ENCODE measurements at regions not wholly inside any gene's neighbourhood (a gene's known extent, or its start where the extent isn't known, plus 50 kb on each side); places are given as distances from the start of the nearest gene placed in this dataset.
"Not testable (repeated sequence)": the region's sequence is repeated elsewhere in the genome, so short reads cannot be mapped to it uniquely, and the experiment has no call there.

DNA sequence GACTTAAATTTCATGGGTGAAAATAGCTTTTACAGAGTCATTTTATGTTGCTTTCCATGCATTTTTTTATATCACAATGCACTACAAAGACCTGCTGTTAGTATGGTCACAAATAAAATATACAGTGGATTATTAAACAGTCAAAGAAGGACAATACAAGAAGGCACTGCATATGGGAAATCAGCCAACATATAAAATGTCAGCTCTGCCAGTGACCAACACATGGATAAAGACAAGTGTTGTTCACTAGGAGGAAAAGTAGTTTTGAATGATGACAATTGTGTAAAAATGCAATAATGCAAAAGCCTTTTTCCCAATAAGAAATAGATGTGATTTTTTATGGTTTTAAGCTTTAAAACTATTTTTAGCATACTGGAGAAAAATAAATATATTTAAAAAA lies 425.3 kb upstream of the CBLB start:
- Histone ChIP-seq H3K4me3 (ENCODE audit: low read length) (no peak overlapping the region), H3K9me3 (ENCODE audit: control insufficient read depth, low read length) (no peaks in the 10 kb centered on the region), H3K27me3 (ENCODE audit: control insufficient read depth, insufficient read depth, low read length) (no peaks in the 10 kb centered on the region), H3K4me1 (ENCODE audit: control insufficient read depth, insufficient read depth, low read length) (no peaks in the 10 kb centered on the region), H3K9ac (ENCODE audit: low read length) (no peak overlapping the region), H3K36me3 (ENCODE audit: control insufficient read depth, insufficient read depth, low read length) (no peaks in the 10 kb centered on the region)

DNA sequence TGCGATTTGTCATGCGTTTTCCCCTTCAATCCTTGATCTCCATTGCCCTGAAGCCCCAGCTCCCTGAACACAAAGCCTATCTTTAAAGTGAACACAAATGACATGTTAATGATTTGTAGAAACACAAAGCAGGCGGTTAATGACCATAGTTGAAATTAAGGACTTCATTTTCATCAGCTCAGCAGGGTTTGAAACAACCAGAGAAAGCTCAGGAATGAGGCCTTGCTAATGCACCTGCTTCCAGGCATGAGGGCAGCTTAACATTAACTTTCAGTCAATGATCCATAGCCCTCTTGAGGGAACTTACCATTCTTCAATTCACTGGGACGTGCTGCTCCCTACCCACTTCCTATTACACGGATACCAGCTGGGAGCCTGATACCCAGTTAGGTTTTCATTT lies 427.2 kb upstream of the CBLB start:
- Histone ChIP-seq H3K9me3 (ENCODE audit: control insufficient read depth, low read length) (no peaks in the 10 kb centered on the region), H3K36me3 (ENCODE audit: control insufficient read depth, insufficient read depth, low read length) (no peaks in the 10 kb centered on the region), H3K9ac (ENCODE audit: low read length) (no peak overlapping the region)

DNA sequence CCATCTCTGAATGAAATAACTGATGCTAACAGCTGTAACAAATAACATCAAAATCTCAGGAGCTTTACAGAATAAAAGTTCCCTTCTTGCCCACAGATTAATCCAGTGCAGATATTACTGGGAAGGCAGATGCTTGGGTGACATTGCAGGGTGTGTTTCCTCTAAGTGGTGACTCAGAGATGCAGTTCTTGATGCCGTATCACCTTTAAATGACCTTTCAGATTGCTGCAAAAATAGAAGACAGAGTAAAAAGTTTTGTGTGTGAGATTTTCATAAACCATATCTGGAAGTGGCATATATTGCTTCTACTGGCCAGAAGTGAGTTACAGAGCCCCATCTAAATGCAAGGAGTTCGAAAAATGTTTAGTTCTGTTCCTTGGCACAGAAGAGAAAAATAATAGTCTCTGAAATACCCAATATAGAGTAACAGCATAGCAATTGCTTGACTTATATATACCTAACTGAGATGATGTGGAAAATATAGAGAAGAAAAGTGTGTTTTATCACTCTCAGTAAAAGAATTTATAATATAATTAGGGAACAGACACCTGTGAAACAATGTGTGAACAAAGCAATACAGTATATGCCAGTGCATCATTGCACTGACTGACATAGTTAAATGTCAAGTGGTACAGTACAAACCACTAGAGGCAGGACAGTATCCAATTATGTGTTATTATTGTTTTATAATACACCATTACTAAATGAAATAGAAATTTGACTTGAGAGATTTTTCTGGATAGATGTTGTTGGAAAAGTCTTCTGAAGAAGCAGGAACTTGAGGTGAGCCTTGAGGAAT lies 430.7 kb upstream of the CBLB start:
- Histone ChIP-seq H3K36me3 (ENCODE audit: control insufficient read depth, insufficient read depth, low read length) (no peaks in the 10 kb centered on the region), H3K4me1 (ENCODE audit: control insufficient read depth, insufficient read depth, low read length) (no peaks in the 10 kb centered on the region), H3K9ac (ENCODE audit: low read length) (no peak overlapping the region), H3K27me3 (ENCODE audit: control insufficient read depth, insufficient read depth, low read length) (no peaks in the 10 kb centered on the region), H3K9me3 (ENCODE audit: control insufficient read depth, low read length) (no peaks in the 10 kb centered on the region), H3K4me3 (ENCODE audit: low read length) (no peak overlapping the region)

More for the DNA sequence above, 427.2 kb upstream of the CBLB start:
- Histone ChIP-seq H3K4me3 (ENCODE audit: low read length) (no peak overlapping the region), H3K4me1 (ENCODE audit: control insufficient read depth, insufficient read depth, low read length) (no peaks in the 10 kb centered on the region), H3K27me3 (ENCODE audit: control insufficient read depth, insufficient read depth, low read length) (no peaks in the 10 kb centered on the region)

DNA sequence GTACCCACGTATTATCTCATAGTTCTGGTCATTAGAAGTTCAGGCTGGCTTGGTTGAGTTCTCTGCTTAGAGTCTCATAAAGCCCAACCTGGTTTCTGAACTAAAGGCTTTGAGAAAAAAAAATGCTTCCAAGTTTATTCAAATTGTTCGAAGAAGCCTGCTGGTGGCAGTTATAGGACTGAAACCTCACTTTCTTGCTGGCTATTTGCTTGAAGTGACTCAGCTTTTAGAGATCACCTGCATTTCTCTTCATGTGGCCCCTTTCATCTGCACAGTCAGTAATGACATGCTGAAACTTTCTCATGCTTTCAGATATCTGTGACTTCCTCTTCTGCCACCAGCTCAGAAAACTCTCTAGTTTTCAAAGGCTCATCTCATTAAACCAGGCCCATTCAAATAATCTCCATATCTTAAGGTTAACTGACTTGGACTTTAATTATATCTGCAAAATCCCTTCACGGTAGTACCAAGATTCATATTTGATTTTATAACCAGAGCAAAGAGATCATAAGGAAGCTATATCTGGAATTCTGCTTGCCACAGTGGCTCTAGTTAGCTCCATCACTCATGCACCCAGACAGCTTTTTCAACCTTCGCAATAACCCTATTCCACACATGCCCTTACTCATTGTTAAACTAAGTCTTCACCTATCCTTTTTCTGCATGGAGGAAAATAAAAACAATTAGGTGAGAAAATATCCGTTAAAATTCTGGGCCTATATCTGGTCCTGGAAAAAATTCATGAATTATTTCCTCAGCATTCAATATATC lies 433.8 kb upstream of the CBLB start:
- Histone ChIP-seq H3K9me3 (ENCODE audit: control insufficient read depth, low read length) (no peaks in the 10 kb centered on the region), H3K36me3 (ENCODE audit: control insufficient read depth, insufficient read depth, low read length) (no peaks in the 10 kb centered on the region), H3K4me3 (ENCODE audit: low read length) (no peak overlapping the region), H3K27me3 (ENCODE audit: control insufficient read depth, insufficient read depth, low read length) (no peaks in the 10 kb centered on the region), H3K9ac (ENCODE audit: low read length) (no peak overlapping the region), H3K4me1 (ENCODE audit: control insufficient read depth, insufficient read depth, low read length) (no peaks in the 10 kb centered on the region)

DNA sequence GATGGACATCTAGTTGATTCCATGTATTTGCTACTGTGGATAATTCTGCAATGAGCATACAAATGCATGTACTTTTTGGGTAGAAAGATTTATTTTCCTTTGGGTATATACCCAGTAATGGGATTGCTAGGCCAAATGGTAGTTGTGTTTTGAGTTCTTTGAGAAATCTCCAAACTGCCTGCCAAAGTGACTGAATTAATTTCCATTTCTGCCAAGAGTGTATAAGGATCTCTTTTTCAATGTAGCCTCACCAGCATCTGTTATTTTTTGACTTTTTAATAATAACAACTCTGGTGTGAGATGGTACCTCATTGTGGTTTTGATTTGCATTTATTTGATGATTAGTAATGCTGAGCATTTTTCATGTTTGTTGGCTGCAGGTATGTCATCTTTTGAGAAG lies 435.0 kb upstream of the CBLB start:
- Histone ChIP-seq H3K4me3 (ENCODE audit: low read length) (no peak overlapping the region), H3K9ac (ENCODE audit: low read length) (no peak overlapping the region), H3K9me3 (ENCODE audit: control insufficient read depth, low read length) (no peaks in the 10 kb centered on the region), H3K27me3 (ENCODE audit: control insufficient read depth, insufficient read depth, low read length) (no peaks in the 10 kb centered on the region), H3K36me3 (ENCODE audit: control insufficient read depth, insufficient read depth, low read length) (no peaks in the 10 kb centered on the region), H3K4me1 (ENCODE audit: control insufficient read depth, insufficient read depth, low read length) (no peaks in the 10 kb centered on the region)

DNA sequence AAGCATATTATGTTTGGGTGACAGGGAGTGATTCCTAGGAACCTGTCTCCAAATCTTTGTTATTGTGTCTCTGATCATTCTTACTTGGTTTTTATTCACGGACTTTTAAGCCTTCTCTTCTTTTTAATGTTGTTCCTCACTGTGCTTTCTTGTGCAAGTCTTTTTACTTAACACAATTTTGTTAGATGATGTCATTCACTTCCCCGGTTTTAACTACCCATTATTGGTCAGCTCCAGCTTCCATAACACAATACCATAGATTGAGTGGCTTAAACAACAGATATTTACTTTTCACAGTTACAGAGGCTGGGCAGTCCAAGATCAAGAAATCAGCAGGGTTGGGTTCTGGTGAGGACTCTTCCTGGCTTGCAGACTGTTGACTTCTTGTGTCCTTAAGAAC lies 436.3 kb upstream of the CBLB start:
- Histone ChIP-seq H3K27me3 (ENCODE audit: control insufficient read depth, insufficient read depth, low read length) (no peaks in the 10 kb centered on the region), H3K9me3 (ENCODE audit: control insufficient read depth, low read length) (no peaks in the 10 kb centered on the region), H3K9ac (ENCODE audit: low read length) (no peak overlapping the region)

DNA sequence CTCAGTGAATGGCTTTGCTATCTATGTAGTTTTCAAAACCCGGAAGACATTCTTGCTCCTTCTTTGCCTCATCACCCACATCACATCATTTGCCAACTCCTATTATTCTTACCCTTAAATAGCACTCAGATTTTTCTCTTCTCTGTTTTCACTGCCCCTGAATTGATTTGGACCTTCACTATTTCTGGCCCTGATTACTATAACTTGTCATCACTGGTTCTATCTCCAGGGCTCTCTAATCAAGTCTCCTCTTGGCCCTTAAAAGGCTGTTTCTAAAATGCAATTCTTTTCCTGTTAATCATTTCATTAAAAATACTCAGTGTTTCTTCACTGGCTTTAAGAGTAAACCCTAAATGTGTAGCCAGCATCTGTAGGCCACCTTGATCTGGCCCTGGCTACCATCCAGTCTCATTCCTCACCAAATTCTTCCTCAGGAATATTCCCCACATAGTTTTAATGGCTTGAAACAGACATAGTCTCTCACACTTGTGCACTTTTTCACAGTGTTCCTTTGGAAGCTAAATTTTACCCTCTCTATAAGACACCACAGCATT lies 437.1 kb upstream of the CBLB start:
- Histone ChIP-seq H3K9me3 (ENCODE audit: control insufficient read depth, low read length) (no peaks in the 10 kb centered on the region), H3K4me3 (ENCODE audit: low read length) (no peak overlapping the region), H3K4me1 (ENCODE audit: control insufficient read depth, insufficient read depth, low read length) (no peaks in the 10 kb centered on the region), H3K27me3 (ENCODE audit: control insufficient read depth, insufficient read depth, low read length) (no peaks in the 10 kb centered on the region), H3K9ac (ENCODE audit: low read length) (no peak overlapping the region), H3K36me3 (ENCODE audit: control insufficient read depth, insufficient read depth, low read length) (no peaks in the 10 kb centered on the region)

More for the DNA sequence above, 436.3 kb upstream of the CBLB start:
- no peak overlapping the region for H3K4me3 ChIP-seq (ENCODE audit: low read length)
- no peaks in the 10 kb centered on the region for H3K4me1 ChIP-seq (ENCODE audit: control insufficient read depth, insufficient read depth, low read length)
- H3K36me3 ChIP-seq (ENCODE audit: control insufficient read depth, insufficient read depth, low read length) = no peaks in the 10 kb centered on the region

DNA sequence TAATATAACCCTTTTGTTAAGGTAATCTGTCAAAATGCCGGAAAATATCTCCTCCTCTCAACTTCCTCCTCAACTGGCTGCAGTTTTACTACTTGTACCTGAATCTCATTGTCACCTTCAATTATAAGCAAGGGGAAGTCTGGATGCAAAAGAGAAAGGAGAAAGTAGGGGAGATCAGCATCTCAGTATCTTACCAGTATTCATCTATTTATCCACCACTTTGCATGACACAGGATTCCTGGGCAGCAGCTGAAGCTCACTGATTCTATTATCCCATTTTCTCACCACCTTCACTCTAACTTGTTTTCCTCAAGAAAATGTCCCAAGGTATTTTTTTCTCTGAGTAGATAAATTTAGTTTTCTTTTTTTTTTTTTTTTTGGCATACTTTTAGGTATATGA lies 440.5 kb upstream of the CBLB start:
- Histone ChIP-seq H3K9ac (ENCODE audit: low read length) (no peak overlapping the region), H3K36me3 (ENCODE audit: control insufficient read depth, insufficient read depth, low read length) (no peaks in the 10 kb centered on the region), H3K9me3 (ENCODE audit: control insufficient read depth, low read length) (no peaks in the 10 kb centered on the region), H3K4me3 (ENCODE audit: low read length) (no peak overlapping the region), H3K27me3 (ENCODE audit: control insufficient read depth, insufficient read depth, low read length) (no peaks in the 10 kb centered on the region), H3K4me1 (ENCODE audit: control insufficient read depth, insufficient read depth, low read length) (no peaks in the 10 kb centered on the region)

DNA sequence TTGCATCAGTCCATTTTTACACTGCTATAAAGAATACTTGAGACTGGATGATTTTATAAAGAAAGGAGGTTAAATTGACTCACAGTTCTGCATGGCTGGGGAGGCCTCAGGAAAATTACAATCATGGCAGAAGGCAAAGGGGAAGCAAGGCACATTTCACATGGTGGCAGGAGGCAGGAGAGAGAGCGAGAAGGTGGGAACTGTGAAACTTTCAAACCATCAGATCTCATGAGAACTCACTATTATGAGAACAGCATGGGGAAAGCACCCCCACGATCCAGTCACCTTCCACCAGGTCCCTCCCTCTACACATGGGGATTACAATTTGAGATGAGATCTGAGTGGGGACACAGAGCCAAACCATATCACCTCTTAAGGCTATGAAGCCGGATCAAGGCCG lies 441.0 kb upstream of the CBLB start:
- not testable (repeated sequence) for H3K9me3 ChIP-seq (ENCODE audit: control insufficient read depth, low read length)

DNA sequence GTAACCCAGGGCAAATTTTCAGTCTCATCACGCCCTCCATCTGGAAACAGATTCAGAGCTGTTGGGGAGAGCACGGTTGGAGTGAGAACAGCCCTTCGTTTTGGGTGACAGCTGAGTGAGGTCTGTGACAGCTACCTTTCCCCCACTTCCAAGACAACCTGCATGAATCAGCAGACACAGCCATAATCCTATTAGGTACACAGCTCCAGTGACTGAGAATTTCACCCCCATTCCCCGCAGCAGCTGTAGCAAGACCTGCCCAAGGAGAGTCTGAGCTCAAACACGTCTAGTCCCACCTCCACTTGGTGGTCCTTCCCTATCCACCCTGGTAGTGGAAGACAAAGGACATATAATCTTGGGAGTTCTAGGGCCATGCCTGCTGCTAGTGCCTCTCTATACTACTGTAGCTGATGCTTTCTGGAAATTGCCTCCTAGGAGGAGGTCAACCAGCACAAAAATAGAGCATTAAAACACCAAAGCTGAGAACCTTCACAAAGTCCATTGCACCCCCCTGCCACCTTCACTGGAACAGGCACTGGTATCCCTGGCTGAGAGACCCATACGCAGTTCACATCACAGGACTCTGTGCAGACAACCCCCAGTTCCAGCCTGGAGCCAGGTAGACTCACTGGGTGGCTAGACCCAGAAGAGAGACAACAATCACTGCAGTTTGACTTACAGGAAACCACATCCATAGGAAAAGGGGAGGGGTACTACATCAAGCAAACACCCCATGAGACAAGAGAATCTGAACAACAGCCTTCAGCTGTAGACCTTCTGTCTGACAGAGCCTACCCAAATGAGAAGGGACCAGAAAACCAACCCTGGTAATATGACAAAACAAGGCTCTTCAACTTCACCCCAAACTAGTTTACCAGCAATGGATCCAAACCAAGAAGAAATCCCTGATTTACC lies 448.6 kb upstream of the CBLB start:
- Histone ChIP-seq H3K36me3 (ENCODE audit: control insufficient read depth, insufficient read depth, low read length) (no peaks in the 10 kb centered on the region), H3K9ac (ENCODE audit: low read length) (no peak overlapping the region), H3K4me1 (ENCODE audit: control insufficient read depth, insufficient read depth, low read length) (no peaks in the 10 kb centered on the region), H3K9me3 (ENCODE audit: control insufficient read depth, low read length) (no peaks in the 10 kb centered on the region), H3K4me3 (ENCODE audit: low read length) (no peak overlapping the region), H3K27me3 (ENCODE audit: control insufficient read depth, insufficient read depth, low read length) (no peaks in the 10 kb centered on the region)

More for the DNA sequence above, 441.0 kb upstream of the CBLB start:
- H3K27me3 ChIP-seq (ENCODE audit: control insufficient read depth, insufficient read depth, low read length); H3K36me3 ChIP-seq (ENCODE audit: control insufficient read depth, insufficient read depth, low read length); H3K4me1 ChIP-seq (ENCODE audit: control insufficient read depth, insufficient read depth, low read length); H3K9ac ChIP-seq (ENCODE audit: low read length); H3K4me3 ChIP-seq (ENCODE audit: low read length): not testable (repeated sequence)

DNA sequence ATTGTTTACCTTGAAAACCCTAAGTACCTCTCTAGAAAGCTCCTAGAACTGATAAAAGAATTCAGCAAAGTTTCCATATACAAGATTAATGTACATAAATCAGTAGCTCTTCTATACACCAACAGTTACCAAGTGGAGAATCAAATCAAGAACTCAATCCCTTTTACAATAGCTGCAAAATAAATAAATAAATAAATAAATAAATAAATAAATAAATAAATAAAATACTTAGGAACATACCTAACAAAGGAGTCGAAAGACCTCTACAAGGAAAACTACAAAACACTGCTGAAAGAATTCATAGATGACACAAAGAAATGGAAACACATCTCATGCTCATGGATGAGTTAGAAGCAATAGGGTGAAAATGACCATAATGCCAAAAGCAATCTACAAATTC lies 452.6 kb upstream of the CBLB start:
- not testable (repeated sequence) for H3K27me3 ChIP-seq (ENCODE audit: control insufficient read depth, insufficient read depth, low read length); H3K9ac ChIP-seq (ENCODE audit: low read length); H3K4me1 ChIP-seq (ENCODE audit: control insufficient read depth, insufficient read depth, low read length); H3K36me3 ChIP-seq (ENCODE audit: control insufficient read depth, insufficient read depth, low read length); H3K4me3 ChIP-seq (ENCODE audit: low read length); H3K9me3 ChIP-seq (ENCODE audit: control insufficient read depth, low read length)

All from mucosa of stomach (tissue), 1 donor.